ENCODE measurements at regions not wholly inside any gene's neighbourhood (a gene's known extent, or its start where the extent isn't known, plus 50 kb on each side); places are given as distances from the start of the nearest gene placed in this dataset.

- TF ChIP-seq THRAP3 (IDR thresholded peaks at IDR 0.05; ENCODE audit: borderline replicate concordance) = no peak
- TF ChIP-seq, protein P1, sequence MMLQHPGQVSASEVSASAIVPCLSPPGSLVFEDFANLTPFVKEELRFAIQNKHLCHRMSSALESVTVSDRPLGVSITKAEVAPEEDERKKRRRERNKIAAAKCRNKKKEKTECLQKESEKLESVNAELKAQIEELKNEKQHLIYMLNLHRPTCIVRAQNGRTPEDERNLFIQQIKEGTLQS (IDR thresholded peaks at IDR 0.05) = no peak
- TF ChIP-seq, protein P1 (CRISPR knock-in tag; conservative IDR thresholded peaks at IDR 0.05) = no peak
Observed at GRCh38 chr3:13257666-13258065, 162.5 kb downstream of the NUP210 start.

Data from K562 (cell line).